CD4-positive, alpha-beta T cell treated with Interleukin-4 for 4 hours (primary cell): ENCODE measurements at regions not wholly inside any gene's neighbourhood (a gene's known extent, or its start where the extent isn't known, plus 50 kb on each side); places are given as distances from the start of the nearest gene placed in this dataset.
"Not testable (repeated sequence)": the region's sequence is repeated elsewhere in the genome, so short reads cannot be mapped to it uniquely, and the experiment has no call there.

ENCODE experiments used
- DNase-seq: peaks from one replicate; pipeline ENCODE4 v3.0.0-alpha.2; 2020

GRCh38 chr20:1742049-1742434, 84.5 kb upstream of the SIRPG start:
- DNase-seq, result not testable (repeated sequence)

- DNase-seq, result no peak
These were observed 83.9 kb upstream of the SIRPG start for GRCh38 chr20:1741309-1742048.

GRCh38 chr20:1737134-1737533, 79.6 kb upstream of the SIRPG start:
- no peak for DNase-seq

- no peak for DNase-seq
These were observed 78.0 kb upstream of the SIRPG start for GRCh38 chr20:1735417-1736089.

GRCh38 chr20:1734269-1734858, 76.8 kb upstream of the SIRPG start:
- DNase-seq, result peak; percentile 60

- peak; percentile 42 for DNase-seq
These were observed 74.3 kb upstream of the SIRPG start for GRCh38 chr20:1731828-1732375.

- peak; percentile 38 for DNase-seq
These were observed 73.6 kb upstream of the SIRPG start for GRCh38 chr20:1730981-1731711.

GRCh38 chr20:1727303-1727702, 69.7 kb upstream of the SIRPG start:
- DNase-seq, result not testable (repeated sequence)

- DNase-seq, result no peak
These were observed 67.3 kb upstream of the SIRPG start for GRCh38 chr20:1724901-1725300.

- DNase-seq, result no peak
These were observed 65.0 kb upstream of the SIRPG start for GRCh38 chr20:1722513-1723050.

GRCh38 chr20:1721687-1722512, 64.3 kb upstream of the SIRPG start:
- no peak for DNase-seq

- DNase-seq, result no peak
These were observed 63.4 kb upstream of the SIRPG start for GRCh38 chr20:1720845-1721475.

- DNase-seq, result no peak
These were observed 62.6 kb upstream of the SIRPG start for GRCh38 chr20:1720226-1720625.

GRCh38 chr20:1718604-1719384, 61.2 kb upstream of the SIRPG start:
- no peak for DNase-seq

GRCh38 chr20:1712634-1713624, 55.4 kb upstream of the SIRPG start:
- DNase-seq, result no peak

GRCh38 chr20:1711826-1712601, 54.4 kb upstream of the SIRPG start:
- DNase-seq, result no peak

GRCh38 chr20:1711266-1711665, 53.7 kb upstream of the SIRPG start:
- DNase-seq, result no peak

- DNase-seq, result no peak
These were observed 52.9 kb upstream of the SIRPG start for GRCh38 chr20:1710484-1710883.
